Fibroblast of the aortic adventitia (primary cell): ENCODE measurements at regions not wholly inside any gene's neighbourhood (a gene's known extent, or its start where the extent isn't known, plus 50 kb on each side); places are given as distances from the start of the nearest gene placed in this dataset.

ENCODE experiments used
- DNase-seq: peaks from one replicate; pipeline ENCODE4 v3.0.0-alpha.2; 2010; ENCODE audit warnings: low read depth
- H3K4me3 ChIP-seq: 2 replicates; pipeline ENCODE4 v1.5.1; 2011; ENCODE audit warnings: low read depth, mild to moderate bottlenecking, control low read depth, low read length, moderate library complexity
- CTCF ChIP-seq: IDR thresholded peaks from 2 replicates; pipeline ENCODE4 v1.5.1; 2011; ENCODE audit warnings: mild to moderate bottlenecking, low read length, control low read depth, inconsistent platforms; ENCODE audit not compliant: insufficient read depth

DNA sequence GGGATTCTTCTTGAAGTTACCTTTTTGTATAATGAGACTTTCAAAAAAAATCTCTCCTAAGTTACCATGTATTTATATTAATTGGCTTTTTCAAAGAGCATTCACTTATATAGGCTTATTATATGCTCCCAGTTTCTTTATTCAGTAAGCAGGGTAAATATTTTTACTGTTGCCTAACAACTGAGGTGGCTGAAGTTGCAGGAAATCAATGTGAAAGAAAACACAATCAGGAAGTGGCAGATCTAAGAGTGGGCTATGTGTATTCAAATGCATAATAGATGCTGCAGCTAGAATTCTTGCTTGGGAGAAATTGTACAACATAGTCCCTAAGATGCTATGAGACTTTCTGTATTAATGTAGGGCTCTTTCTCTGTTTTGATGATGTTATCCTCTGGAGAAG, 606.9 kb downstream of the NUF2 start:
- no peak overlapping the region for H3K4me3 ChIP-seq
- TF ChIP-seq CTCF, result no peak
- no peak for DNase-seq

- TF ChIP-seq CTCF, result no peak
- no peak overlapping the region for H3K4me3 ChIP-seq
Observed at GRCh38 chr1:163932901-163933300, 611.1 kb downstream of the NUF2 start.

DNA sequence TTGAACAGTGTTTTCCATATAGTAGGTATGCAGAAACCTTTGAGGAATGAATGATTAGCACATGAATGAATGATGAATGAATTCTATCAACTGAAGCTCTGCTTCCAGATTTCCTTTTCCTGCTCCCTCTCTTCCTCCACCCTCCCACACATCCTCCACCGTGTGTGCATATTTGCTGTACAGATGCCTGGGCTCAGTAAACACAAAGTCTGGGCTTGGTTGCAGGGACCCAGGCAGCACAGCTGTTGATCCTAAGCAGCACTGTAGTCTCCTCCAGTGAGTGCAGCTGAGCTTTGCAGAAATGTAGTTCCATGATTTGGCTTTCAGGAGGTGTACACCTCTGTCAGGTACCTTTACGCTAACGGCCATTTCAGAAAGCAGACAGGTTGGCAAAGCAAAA, 611.7 kb downstream of the NUF2 start:
- no peak for TF ChIP-seq CTCF
- no peak for DNase-seq
- H3K4me3 ChIP-seq, result no peak overlapping the region

More at GRCh38 chr1:163932901-163933300, 611.1 kb downstream of the NUF2 start:
- no peak for DNase-seq

DNA sequence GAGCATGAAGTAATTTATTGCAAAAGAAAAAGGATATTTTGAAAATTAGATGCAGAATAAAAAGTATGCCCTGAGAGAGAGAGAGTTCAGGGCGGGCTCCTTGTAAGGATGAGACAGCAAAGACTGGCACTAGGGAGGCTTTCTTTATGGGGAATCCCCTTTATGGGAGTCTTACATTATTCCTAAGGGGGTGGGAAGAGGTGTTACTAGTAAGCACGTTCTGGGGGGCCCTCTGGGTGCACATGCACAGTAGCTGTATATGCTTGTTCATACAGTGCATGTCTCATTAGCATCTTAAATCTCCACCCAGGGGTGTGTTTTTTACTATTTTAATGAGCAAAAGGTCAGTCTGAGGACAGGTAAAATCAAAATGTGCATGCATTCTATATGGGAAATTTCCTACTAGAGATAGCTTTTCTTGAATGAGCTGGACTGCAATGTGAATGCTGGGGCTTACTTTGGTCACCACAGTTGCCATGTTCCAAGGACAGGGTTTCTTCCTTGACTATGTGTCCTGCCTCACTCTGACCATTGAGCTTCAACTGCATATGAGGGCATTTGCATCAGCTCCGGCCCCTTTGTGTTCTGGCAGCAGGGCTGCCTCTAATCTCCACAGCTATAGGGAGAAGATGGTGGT, 614.1 kb downstream of the NUF2 start:
- H3K4me3 ChIP-seq, result no peak overlapping the region
- no peak for TF ChIP-seq CTCF
- no peak for DNase-seq

DNA sequence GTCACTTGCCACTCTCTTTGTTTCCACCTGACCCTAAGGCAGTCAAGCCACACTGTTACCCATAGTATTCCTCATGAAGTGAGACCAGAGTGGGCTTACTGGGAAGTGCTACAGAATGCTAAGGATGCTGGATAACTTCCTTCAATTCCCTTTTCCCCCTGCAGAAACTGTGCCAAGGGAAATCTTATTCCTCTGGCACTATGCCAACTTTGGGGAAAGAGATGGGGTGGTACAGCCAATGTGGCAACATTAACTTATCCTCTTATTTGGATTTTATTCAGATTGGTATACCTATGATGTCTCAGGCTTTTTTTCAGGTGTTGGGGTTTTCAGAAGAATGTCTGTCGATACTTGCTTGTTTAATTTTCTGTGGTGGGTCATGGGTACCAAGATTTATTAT, 599.4 kb upstream of the PBX1 start:
- no peak for DNase-seq
- no peak overlapping the region for H3K4me3 ChIP-seq
- TF ChIP-seq CTCF, result no peak

DNA sequence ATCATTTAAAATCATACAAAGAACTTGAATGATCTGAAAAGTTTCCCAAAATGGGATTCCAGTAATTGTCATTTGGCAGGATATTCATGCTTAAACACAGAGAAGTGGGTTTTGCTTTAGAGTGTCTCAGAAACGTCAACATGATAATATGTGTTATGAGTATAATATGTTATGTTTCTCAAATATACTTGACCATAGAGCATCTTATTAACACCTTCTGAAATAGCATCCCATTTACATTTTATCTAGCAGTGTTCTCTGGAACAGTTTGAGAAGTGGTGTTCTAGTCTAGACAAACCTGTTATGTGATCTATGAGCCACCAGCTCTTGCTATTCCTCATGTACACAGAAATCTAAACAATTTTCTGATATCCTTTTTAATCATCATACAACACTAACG, 588.8 kb upstream of the PBX1 start:
- DNase-seq, result no peak
- H3K4me3 ChIP-seq, result no peak overlapping the region
- no peak for TF ChIP-seq CTCF

DNA sequence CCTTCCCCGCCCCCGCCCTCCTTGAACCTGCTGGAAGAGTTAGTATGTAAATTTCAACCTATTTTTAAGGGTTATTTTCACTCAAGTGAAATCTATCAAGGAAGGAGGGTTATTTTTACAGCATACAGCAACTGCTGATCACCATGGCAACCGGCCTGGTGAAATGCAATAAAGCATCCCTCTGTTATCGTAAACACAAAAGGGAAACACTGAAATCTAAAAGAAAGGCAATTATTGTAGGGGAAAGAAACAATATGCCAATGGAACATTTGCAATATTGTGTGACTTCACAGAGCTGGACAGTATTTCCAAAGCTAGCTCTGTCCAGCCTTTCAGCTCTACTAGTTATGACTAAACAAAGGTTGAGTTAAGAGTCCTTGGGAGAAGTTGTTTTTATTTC, 588.3 kb upstream of the PBX1 start:
- no peak for TF ChIP-seq CTCF

More for the DNA sequence above, 588.3 kb upstream of the PBX1 start:
- no peak overlapping the region for H3K4me3 ChIP-seq
- DNase-seq, result no peak
